HG03342 (cell line): ENCODE measurements at regions not wholly inside any gene's neighbourhood (a gene's known extent, or its start where the extent isn't known, plus 50 kb on each side); places are given as distances from the start of the nearest gene placed in this dataset.
"Not testable (repeated sequence)": the region's sequence is repeated elsewhere in the genome, so short reads cannot be mapped to it uniquely, and the experiment has no call there.

Experiments
- ATAC-seq: cut with Tn5 transposase; IDR thresholded peaks from one replicate; pipeline ENCODE4 v1.9.1; 2021; ENCODE audit warnings: mild to moderate bottlenecking, moderate library complexity; ENCODE audit not compliant: unreplicated experiment

- not testable (repeated sequence) for ATAC-seq
Observed at GRCh38 chr17:20633268-20634059, 53.9 kb downstream of the CDRT15L2 start.

DNA sequence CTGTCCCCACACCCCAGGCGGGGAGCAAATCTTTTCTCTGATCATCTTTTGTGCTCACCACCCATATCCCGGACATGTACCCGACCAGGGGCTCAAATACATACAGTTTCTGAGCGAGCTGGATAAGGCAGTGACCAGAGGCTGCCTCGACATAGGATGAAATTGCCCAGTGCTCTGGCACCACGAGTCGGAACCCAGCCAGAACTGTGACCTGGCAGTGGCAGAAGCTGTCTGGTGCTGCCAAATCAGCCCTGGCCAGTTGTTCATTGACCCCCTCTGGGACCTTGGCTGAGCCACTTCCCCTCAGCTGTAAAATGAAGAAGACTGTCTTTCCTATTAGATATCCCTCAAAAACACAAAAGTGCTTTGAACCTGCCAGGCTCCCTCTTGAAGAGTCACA is 60.6 kb downstream of the CDRT15L2 start:
- not testable (repeated sequence) for ATAC-seq

GRCh38 chr17:20646661-20647272 is 67.2 kb downstream of the CDRT15L2 start:
- not testable (repeated sequence) for ATAC-seq

GRCh38 chr17:20649097-20649767 is 69.7 kb downstream of the CDRT15L2 start:
- ATAC-seq, result peak; percentile 90

- ATAC-seq, result not testable (repeated sequence)
Observed at GRCh38 chr17:20651022-20651421, 71.5 kb downstream of the CDRT15L2 start.

DNA sequence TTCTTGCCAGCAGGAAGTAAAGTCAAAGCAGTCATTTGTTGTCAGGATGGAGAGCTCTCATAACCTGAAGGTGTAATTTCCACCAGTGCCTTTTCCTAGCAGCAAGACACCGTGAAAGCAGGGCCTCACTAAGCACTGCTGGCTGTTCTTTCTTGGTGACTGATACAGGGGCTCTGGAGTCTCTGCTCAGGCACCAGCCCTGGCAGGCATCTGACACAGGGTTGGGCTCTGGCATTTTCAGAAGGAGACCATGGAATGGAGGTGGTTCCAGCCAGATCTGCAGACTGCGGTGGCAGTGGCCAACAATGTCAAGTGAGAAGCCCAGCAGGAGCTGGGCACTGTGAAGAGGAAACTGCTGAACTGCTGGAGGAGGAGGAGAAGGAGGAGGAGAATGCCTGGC is 72.2 kb downstream of the CDRT15L2 start:
- ATAC-seq, result not testable (repeated sequence)

- ATAC-seq, result not testable (repeated sequence)
Observed at GRCh38 chr17:20653391-20653790, 73.9 kb downstream of the CDRT15L2 start.

- ATAC-seq, result not testable (repeated sequence)
Observed at GRCh38 chr17:20654114-20654513, 74.6 kb downstream of the CDRT15L2 start.

DNA sequence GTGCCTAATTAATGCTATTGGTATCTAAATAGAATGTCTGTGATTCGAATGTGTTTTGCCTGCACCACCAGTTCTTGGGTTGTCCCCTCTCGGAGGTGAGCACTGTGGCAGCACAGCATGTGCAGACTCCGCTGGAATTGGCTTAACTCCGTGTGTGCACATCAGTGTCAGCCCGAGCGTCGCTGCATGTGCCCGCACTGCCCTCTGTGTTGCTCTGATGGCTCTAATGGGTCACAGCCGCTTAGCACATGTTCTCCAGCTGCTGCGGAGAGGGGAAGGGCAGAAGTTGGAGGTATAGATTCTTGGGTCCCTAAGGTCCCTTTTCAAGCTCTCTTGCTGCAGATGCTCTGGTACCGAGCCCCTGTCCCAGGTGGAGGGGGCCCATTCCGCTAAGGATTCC is 75.1 kb downstream of the CDRT15L2 start:
- not testable (repeated sequence) for ATAC-seq

- ATAC-seq, result not testable (repeated sequence)
Observed at GRCh38 chr17:20665103-20665955, 85.8 kb downstream of the CDRT15L2 start.

GRCh38 chr17:20666689-20667088 is 87.2 kb downstream of the CDRT15L2 start:
- ATAC-seq, result not testable (repeated sequence)

- not testable (repeated sequence) for ATAC-seq
Observed at GRCh38 chr17:20667712-20668111, 88.2 kb downstream of the CDRT15L2 start.

DNA sequence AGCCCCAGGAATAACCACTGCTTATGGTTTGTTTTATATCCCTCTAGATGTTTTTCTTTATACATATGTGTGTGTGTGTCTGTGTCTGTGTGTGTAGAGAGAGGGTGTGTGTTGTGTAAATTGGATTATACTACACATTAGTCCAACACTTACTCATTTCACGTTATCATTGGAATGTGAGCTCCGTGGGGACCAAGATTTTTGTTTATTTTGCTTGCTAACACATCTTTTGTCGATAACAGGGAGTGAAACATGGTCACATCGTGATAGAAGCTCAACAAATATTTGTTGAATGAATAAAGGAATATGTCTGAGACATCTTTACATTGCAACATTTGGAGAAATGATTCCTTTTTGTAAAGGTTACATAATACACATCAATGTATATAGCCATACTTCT is 88.8 kb downstream of the CDRT15L2 start:
- not testable (repeated sequence) for ATAC-seq

- not testable (repeated sequence) for ATAC-seq
Observed at GRCh38 chr17:20668868-20669267, 89.3 kb downstream of the CDRT15L2 start.

DNA sequence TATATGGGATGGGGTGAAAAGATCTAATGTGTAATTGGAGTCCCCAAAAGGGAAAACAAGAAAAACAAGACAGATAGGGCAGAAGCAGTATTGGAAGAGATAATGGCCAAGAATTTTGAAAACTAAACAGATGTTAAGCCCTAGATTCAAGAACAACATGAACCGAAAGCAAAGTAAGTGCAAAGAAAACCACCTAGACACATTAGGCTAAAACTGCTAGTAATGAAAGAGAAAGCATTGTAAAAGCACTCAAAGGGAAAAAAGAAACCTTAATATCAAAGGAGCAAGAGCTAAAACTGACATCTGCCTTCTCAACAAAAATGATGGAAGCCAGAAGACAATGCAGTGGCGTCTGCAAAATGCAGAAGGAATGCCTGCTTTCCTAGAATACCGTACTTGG is 91.0 kb downstream of the CDRT15L2 start:
- ATAC-seq, result not testable (repeated sequence)

DNA sequence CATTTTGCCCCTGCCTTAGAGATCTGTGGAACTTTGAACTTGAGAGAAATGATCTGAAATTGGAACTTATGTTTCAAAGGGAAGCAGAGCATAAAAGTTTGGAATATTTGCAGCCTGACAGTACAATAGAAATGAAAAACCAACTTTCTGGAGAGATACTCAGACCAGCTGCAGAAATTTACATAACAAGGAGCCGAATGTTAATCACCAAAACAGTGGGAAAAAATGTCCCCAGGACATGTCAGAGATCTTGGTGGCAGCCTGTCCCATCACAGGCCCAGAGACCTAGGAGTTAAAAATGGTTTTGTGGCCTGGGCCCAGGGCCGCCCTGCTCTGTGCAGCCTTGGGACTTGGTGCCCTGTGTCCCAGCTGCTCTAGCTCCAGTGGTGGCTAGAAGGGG is 94.8 kb downstream of the CDRT15L2 start:
- ATAC-seq, result not testable (repeated sequence)

DNA sequence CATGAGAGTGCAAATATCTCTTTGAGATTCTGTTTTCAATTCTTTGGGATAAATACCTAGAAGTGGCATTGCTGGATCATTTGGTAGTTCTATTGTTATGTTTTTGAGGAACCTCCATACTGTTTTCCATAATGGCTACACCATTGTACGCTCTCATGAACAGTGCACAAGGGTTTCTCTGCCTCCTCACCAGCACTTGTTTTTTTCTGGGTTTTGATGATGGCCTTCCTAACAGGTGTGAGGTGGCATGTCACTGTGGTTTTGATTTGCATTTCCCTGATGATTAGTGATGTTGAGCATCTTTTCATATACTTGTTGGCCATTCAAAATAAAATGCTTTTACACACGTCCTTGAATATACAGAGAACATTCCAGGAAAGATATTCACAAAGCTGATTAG is 96.2 kb downstream of the CDRT15L2 start:
- not testable (repeated sequence) for ATAC-seq

DNA sequence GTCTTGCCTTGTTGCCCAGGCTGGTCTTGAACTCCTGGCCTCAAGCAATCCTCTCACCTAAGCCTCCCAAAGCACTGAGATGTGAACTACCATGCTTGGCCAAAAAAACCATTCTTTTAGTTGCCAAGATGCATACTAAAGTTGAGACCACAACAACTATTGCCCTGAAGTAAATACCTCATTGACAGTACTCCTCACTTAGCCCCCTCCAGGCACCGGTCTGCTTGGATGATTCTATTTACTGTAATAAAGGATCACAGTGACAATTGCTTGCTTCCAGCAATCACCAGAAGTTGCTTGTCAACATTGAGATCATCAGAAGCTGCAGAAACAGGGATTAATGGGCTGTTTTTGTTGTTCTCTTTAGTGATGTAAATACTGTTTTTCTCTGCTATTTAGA is 97.1 kb downstream of the CDRT15L2 start:
- not testable (repeated sequence) for ATAC-seq

DNA sequence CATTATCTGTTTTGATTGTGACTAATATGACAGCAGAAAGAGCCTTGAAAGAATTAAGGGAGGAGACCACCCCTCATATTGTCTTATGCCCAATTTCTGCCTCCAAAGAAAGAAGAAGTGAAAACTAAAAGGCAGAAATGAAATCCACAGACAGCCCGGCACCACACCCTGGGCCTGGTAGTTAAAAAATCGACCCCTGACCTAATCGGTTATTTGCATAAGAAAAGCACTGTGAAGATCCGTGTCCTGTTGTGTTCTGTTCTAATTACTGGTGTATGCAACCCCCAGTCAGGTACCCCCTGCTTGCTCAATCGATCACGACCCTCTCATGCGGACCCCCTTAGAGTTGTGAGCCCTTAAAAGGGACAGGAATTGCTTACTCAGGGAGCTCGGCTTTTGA is 97.9 kb downstream of the CDRT15L2 start:
- not testable (repeated sequence) for ATAC-seq

- not testable (repeated sequence) for ATAC-seq
Observed at GRCh38 chr17:20678424-20678823, 98.9 kb downstream of the CDRT15L2 start.
